ENCODE measurements at regions not wholly inside any gene's neighbourhood (a gene's known extent, or its start where the extent isn't known, plus 50 kb on each side); places are given as distances from the start of the nearest gene placed in this dataset.
"Not testable (repeated sequence)": the region's sequence is repeated elsewhere in the genome, so short reads cannot be mapped to it uniquely, and the experiment has no call there.

DNA sequence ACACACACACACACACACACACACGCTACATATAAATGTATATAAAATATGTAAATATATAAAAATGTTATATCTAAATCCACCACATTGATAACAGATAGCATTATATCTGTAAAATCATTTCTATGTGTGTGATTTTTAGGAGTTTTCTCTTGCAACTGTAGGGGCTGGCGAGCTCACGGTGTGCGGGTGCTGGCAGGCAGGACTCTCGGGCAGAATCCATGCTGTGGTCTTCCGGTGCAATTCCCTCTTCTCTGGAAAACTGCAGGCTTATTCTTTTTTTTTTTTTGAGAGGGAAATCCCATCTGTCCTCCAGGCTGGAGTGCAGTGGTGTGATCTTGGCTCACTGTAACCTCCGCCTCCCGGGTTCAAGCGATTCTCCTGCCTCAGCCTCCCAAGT, 205.8 kb downstream of the NPIPB11 start:
- not testable (repeated sequence) for H3K9ac ChIP-seq (ENCODE audit: low read depth, low read length); H3K9me3 ChIP-seq (ENCODE audit: control insufficient read depth, insufficient read depth, low read length); H3K4me1 ChIP-seq (ENCODE audit: insufficient read depth, low read length); H3K36me3 ChIP-seq (ENCODE audit: insufficient read depth, low read length)

DNA sequence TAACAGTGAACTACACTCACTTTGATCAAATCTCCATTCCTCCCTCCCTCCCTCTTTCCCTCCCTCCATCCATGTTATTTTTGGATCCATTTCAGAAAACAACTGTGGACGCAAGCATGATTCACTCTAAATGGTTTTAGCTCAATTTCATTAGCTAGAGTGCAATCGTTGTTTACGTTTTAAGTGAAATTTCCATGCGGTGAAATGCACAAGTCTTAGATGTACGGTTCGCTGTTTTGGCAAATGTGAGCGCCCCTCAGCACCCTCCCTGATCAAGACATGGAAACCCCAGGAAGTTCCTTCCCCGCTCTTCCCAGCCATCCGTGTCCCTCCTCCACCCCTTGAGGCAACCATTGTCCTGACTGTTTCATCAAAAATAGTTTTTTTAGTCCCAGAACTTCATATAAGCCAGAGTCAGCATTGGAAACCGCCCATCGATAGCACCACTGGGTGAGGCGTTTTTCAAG, 206.3 kb downstream of the NPIPB11 start:
- not testable (repeated sequence) for H3K36me3 ChIP-seq (ENCODE audit: insufficient read depth, low read length); H3K4me1 ChIP-seq (ENCODE audit: insufficient read depth, low read length); H3K9me3 ChIP-seq (ENCODE audit: control insufficient read depth, insufficient read depth, low read length); H3K9ac ChIP-seq (ENCODE audit: low read depth, low read length)

DNA sequence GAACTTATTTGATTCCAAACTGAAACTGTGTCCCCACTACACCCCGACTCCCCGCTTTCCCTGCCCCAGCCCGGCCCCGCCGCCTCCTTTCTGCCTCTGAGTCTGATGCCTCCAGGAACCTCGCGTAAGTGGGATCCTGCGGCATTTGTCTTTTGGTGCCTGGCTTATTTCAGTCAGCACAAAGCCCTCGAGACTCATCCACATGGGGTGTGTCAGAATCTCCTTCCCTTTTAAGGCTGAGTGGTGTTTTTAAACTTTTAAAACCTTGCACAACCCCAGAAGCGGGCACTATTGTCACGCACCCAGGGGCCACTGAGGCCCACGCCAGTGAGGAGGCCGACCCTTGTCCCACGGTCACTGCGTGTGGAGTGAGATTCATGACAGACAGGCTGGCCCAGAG, 206.9 kb downstream of the NPIPB11 start:
- not testable (repeated sequence) for H3K9ac ChIP-seq (ENCODE audit: low read depth, low read length); H3K36me3 ChIP-seq (ENCODE audit: insufficient read depth, low read length); H3K4me1 ChIP-seq (ENCODE audit: insufficient read depth, low read length); H3K9me3 ChIP-seq (ENCODE audit: control insufficient read depth, insufficient read depth, low read length)

DNA sequence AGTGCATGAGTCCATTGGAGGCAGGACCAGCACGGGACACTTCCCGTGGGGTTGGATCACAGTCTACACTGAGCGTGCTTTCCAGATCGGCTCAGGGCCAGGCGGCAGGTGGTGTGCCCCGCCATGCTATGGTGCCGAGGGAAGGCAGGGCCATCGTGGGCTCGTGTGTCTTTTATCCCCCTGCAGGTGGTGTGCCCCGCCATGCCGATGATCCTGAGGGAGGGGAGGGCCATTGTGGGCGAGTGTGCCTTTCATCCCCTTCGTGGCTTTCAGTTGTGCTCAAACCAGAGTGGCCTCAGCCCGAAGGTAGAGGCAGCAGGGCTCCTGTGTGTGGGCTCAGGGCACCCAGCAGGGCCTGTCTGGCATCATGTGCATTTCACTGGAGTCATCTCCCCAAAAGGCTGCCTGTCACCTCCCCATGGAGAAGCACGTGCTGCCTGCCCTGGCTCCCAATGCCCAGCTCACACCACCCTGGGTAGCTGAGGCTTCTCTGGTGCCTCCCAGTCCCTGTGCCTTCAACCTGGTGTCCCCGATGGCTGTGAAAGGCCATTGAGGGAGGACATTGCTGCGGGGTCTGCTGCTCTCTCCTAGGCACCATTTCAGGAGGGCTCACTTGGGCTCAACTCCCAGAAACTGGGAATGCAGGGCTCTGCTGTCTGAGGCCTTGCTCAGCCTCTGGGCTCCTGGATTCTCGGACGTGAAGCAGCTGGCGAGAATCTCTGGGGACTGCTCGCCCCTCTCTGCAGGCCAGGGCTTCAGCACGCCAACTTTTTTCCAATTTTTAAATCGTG, 207.6 kb downstream of the NPIPB11 start:
- Histone ChIP-seq H3K4me1 (ENCODE audit: insufficient read depth, low read length) (no peaks in the 10 kb centered on the region), H3K36me3 (ENCODE audit: insufficient read depth, low read length) (no peaks in the 10 kb centered on the region), H3K9ac (ENCODE audit: low read depth, low read length) (no peak overlapping the region), H3K9me3 (ENCODE audit: control insufficient read depth, insufficient read depth, low read length) (no peaks in the 10 kb centered on the region)

DNA sequence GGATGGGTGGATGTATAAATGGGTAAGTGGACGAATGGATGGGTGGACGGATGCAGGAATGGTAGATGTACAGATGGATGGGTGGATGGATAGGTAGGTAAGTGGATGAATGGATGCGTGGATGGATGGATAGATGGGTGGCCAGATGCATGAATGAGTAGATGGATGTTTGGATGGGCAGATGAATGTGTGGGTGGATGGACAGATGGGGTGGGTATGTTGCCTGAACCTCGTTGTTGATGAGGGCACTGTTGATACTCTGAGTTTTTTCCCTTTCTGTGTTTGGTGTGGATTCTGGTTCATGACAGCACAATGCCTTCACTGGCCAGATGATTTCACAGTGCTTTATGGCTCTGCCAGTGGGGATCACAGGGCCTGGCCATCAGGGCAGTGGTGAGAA, 208.3 kb downstream of the NPIPB11 start:
- Histone ChIP-seq H3K9me3 (ENCODE audit: control insufficient read depth, insufficient read depth, low read length) (no peaks in the 10 kb centered on the region), H3K9ac (ENCODE audit: low read depth, low read length) (no peak overlapping the region), H3K4me1 (ENCODE audit: insufficient read depth, low read length) (no peaks in the 10 kb centered on the region), H3K36me3 (ENCODE audit: insufficient read depth, low read length) (no peaks in the 10 kb centered on the region)

- not testable (repeated sequence) for H3K9ac ChIP-seq (ENCODE audit: low read depth, low read length); H3K36me3 ChIP-seq (ENCODE audit: insufficient read depth, low read length); H3K4me1 ChIP-seq (ENCODE audit: insufficient read depth, low read length); H3K9me3 ChIP-seq (ENCODE audit: control insufficient read depth, insufficient read depth, low read length)
Observed at GRCh38 chr16:29197494-29198100, 208.9 kb downstream of the NPIPB11 start.

DNA sequence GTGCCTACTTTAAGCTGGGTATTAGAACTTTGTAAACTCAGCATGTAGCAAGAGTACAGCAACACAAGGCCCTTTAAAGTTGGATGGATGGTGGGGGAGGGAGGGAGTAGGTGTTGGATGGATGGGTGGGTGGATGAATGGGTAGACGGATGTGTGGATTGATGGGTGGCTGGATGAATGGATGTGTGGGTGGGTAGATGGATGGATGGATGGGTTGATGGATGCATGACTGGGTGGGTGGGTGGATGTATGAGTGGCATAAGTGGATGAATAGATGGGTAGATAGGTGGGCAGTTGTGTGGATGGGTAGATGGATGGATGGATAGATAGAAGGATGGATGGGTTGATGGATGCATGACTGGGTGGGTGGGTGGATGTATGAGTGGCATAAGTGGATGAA, 209.8 kb downstream of the NPIPB11 start:
- not testable (repeated sequence) for H3K4me1 ChIP-seq (ENCODE audit: insufficient read depth, low read length); H3K9ac ChIP-seq (ENCODE audit: low read depth, low read length); H3K9me3 ChIP-seq (ENCODE audit: control insufficient read depth, insufficient read depth, low read length); H3K36me3 ChIP-seq (ENCODE audit: insufficient read depth, low read length)

DNA sequence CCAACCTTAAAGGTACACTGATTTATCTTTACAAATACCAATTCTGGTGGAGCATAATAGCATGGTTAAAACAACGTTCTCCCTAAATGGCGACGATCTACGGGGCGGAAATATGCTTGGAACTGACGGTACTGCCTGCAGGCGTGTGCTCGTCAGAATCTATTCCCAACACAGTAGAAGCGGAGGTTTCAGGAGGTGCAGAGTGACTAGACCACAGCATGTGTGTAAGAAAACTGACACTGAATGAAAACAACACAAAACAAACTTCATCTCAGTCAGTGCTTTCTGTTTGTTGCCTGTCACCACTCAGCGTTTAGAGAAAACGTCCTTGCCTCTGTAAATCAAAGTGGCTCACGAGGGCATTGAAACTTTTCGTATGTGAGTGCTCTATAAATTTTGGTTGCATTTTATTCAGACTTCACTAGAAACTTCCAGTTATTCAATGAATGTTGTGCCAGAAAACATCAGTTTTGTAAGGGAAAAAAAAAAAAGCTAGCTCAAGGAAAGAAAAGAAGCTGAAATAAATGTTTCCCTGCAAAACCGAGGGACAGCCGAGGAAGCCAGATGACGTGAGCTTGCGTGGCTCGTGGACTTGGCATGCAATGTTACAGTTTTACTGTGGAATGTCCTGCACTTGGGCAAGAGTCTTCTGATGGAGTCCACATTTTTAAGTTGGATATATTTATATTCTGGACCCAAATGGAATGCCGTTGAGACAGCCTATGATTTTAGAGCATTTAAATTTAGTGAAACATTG, 210.4 kb downstream of the LAT start:
- not testable (repeated sequence) for H3K9ac ChIP-seq (ENCODE audit: low read depth, low read length); H3K36me3 ChIP-seq (ENCODE audit: insufficient read depth, low read length); H3K4me1 ChIP-seq (ENCODE audit: insufficient read depth, low read length); H3K9me3 ChIP-seq (ENCODE audit: control insufficient read depth, insufficient read depth, low read length)

DNA sequence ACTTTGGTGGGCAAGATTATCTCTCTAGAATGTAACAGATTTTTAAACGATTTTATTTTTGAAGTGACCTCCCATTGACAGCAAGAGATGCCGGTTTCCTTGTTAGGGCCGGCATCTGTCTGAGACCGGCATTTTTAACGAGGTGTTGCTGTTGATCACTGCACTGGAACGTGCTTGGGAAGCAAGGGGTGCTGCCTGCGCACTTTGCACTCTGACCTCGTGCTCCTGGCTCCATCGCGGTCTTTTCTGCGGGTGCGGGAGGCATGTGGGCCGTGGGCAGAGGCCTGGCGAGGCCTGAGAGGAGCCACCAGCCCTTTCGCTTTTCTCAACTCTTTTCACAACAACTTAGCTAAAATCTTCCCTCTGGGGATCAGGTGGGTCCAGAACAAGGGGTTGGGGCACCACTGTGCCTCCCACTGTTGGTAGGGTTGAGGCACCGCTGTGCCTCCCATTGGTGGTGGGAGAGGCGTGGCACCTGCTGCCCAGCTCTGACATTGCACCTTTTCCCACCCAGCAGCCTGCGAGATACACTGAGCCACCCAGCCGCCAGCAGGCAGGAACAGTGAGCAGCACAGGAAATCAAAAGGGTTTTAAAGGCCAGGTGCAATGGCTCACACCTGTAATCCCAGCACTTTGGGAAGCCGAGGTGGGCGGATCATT, 209.5 kb downstream of the LAT start:
- not testable (repeated sequence) for H3K9ac ChIP-seq (ENCODE audit: low read depth, low read length); H3K4me1 ChIP-seq (ENCODE audit: insufficient read depth, low read length); H3K36me3 ChIP-seq (ENCODE audit: insufficient read depth, low read length); H3K9me3 ChIP-seq (ENCODE audit: control insufficient read depth, insufficient read depth, low read length)

DNA sequence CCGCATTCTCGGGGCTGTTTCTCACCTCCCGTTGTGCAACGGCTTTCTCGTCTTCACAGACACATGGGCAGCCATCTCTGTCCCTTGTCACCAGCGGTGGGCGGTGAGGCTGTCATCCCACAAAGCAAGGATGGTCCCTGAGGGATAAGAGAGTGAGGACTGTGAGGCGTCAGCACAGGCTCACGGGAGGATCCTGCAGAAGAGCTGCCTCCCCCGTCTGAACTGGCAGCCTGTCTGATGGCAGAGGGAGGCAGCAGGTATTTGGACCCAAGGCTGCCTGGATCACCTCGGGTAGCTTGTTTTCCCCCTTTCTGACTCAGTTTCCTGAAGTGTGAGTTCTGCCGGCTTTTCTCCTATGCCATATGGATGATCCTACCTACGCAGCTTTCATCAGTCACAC, 208.8 kb downstream of the LAT start:
- H3K9me3 ChIP-seq (ENCODE audit: control insufficient read depth, insufficient read depth, low read length); H3K36me3 ChIP-seq (ENCODE audit: insufficient read depth, low read length); H3K4me1 ChIP-seq (ENCODE audit: insufficient read depth, low read length); H3K9ac ChIP-seq (ENCODE audit: low read depth, low read length): not testable (repeated sequence)

DNA sequence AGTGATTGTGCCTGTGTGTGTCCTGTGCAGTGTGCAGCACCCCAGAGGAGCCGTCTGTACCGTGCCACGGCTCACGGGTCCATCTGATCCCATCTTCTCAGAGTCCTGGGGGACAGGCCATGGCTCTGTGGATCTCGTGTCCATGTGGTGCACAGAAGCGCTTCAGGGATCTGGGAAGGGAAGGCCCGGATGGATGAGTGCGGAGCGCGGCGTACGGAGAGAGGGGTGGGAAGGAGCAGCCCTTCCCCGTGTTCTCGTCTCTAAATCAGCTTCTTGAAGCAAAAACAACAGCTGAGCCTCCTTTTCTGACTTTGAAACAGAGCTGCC, 208.4 kb downstream of the LAT start:
- not testable (repeated sequence) for H3K36me3 ChIP-seq (ENCODE audit: insufficient read depth, low read length); H3K4me1 ChIP-seq (ENCODE audit: insufficient read depth, low read length); H3K9ac ChIP-seq (ENCODE audit: low read depth, low read length); H3K9me3 ChIP-seq (ENCODE audit: control insufficient read depth, insufficient read depth, low read length)

DNA sequence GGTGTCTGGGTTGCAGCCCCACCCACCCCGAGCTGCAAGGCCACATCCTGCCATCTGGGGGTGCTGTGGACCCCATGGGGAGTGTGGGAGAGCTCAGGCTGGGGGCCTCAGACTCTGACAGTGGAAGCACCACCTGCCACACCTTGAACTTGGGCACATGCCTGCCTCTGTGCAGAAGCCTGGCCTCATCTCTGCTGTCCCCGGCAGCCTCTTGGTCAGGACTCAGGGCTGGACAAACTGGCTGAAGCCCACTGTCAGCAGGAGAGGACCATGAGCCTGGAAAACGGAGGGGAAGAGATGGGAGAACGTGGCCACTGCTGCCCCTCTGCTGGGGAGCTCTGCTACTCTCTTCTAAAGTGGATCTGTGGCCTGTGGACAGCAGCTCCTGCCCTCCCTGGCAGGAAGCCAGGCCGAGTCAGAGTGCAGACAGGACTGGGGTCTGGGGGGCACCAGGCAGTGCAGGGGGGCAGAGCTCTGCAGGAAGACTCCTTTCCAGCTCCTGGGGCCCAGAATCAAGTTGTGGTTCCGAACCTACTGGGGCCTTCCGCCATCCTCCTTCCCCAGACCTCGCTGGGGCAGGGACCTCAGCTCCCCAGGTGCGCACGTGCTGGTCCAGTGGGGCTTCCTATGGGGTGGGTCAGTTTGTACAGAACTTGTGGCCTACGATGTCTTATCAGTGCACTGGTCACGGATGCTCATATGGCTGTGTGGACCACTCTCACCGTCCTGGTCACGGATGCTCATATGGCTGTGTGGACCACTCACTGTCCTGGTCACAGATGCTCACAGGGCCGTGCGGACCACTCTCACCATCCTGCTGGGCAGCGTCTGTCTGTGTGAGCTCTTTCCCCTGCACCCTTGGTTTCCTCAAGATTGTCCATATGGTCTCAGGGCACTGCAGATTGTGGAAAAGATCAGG, 207.7 kb downstream of the LAT start:
- Histone ChIP-seq H3K9me3 (ENCODE audit: control insufficient read depth, insufficient read depth, low read length) (no peaks in the 10 kb centered on the region), H3K4me1 (ENCODE audit: insufficient read depth, low read length) (no peaks in the 10 kb centered on the region), H3K9ac (ENCODE audit: low read depth, low read length) (no peak overlapping the region), H3K36me3 (ENCODE audit: insufficient read depth, low read length) (no peaks in the 10 kb centered on the region)

GRCh38 chr16:29191636-29192180, 206.9 kb downstream of the LAT start:
- not testable (repeated sequence) for H3K4me1 ChIP-seq (ENCODE audit: insufficient read depth, low read length); H3K9ac ChIP-seq (ENCODE audit: low read depth, low read length); H3K9me3 ChIP-seq (ENCODE audit: control insufficient read depth, insufficient read depth, low read length); H3K36me3 ChIP-seq (ENCODE audit: insufficient read depth, low read length)
